Epidermal melanocyte (primary cell): ENCODE measurements at regions not wholly inside any gene's neighbourhood (a gene's known extent, or its start where the extent isn't known, plus 50 kb on each side); places are given as distances from the start of the nearest gene placed in this dataset.

ENCODE experiments used
- DNase-seq: peaks from one replicate; pipeline ENCODE4 v3.0.0; 2011; ENCODE audit warnings: low spot score; ENCODE audit not compliant: insufficient read length

GRCh38 chr16:80362816-80363215 is 178.0 kb upstream of the DYNLRB2 start:
- DNase-seq = no peak

- DNase-seq = no peak
These were observed 184.4 kb upstream of the DYNLRB2 start for GRCh38 chr16:80356365-80356764.

DNA sequence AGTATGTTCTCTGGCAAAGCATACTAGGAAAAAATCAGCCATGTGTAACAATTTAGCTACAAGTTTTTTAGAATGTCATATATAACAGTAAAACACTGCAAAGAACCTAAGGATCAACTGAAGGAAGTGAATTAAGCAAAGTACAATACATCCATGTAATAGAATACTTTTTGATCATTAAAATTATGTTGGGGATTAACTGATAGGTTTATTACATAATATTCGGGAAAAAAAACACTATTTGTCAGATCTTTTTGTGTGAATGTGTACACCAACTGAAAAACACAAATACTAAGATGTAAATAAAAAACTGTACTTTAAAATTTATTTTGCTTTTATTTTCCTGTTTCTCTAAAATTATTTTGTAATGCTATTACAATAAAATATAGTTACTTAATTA is 185.5 kb upstream of the DYNLRB2 start:
- no peak for DNase-seq

GRCh38 chr16:80350061-80350460 is 190.7 kb upstream of the DYNLRB2 start:
- DNase-seq = no peak

- no peak for DNase-seq
These were observed 192.9 kb upstream of the DYNLRB2 start for GRCh38 chr16:80347900-80348299.

DNA sequence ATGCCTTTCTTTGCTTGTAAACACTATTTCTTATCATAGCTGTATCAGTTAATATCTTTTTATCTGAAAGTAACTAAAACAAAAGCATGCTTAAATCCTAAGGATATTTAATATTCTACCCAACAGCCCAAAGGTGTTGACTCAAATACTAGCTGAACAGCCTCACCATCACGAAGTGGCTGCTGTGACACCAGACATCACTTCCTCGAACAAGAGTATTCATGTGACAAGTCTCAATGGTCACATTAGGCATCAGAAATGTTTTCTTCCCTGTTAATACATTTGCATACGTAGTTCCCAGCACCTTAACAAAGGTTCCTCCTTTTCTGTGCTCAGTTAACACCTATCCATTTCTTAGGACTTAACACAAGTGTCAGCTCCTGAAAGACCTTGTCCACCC is 193.8 kb upstream of the DYNLRB2 start:
- DNase-seq = no peak

DNA sequence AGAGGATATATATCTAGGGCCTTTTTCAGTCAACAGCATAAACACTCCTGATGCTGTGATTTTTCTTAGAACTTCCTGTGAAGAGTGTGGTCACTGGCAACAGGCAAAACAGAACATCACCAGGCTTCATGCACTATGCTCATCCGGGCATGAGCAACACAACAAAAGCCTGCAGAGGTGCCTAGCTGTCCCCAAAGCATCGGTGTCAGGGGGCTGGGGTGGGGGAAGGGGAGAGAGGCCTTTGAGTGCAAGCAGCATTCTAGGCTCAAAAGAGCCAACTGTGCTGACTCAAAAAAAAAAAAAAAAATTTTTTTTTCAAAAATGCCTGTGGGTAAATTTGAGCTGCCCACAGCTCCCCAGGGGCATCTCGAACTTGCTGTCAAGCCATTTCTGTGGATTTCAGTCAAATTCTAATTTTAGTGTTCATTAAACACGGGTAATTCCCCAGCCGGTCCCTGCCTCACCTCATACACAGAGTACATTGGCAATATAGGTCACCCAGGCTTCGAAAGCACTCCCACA is 194.6 kb upstream of the DYNLRB2 start:
- DNase-seq = no peak

DNA sequence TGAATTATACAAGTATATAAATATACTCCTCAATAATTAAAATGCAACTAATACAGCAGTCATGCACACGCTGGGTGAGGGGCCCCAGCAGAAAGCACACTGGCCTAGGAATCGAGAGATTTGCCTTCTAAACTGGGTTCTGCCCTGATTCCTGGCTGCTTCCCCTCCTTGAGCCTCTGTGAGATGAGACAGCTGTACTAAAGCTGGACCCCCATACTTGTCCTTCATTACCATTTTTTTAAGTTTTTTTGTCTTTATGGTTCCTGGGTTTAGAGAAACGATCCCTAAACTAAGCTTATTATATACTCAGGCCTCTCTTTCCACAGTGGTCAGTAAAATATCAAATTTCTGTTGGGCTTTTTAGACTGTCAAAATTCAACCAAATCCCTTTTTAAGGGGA is 195.1 kb upstream of the DYNLRB2 start:
- no peak for DNase-seq

- no peak for DNase-seq
These were observed 196.2 kb upstream of the DYNLRB2 start for GRCh38 chr16:80344570-80344969.

- no peak for DNase-seq
These were observed 199.5 kb upstream of the DYNLRB2 start for GRCh38 chr16:80341263-80341662.

GRCh38 chr16:80337786-80338185 is 203.0 kb upstream of the DYNLRB2 start:
- no peak for DNase-seq

- DNase-seq = no peak
These were observed 210.0 kb upstream of the DYNLRB2 start for GRCh38 chr16:80330803-80331202.

DNA sequence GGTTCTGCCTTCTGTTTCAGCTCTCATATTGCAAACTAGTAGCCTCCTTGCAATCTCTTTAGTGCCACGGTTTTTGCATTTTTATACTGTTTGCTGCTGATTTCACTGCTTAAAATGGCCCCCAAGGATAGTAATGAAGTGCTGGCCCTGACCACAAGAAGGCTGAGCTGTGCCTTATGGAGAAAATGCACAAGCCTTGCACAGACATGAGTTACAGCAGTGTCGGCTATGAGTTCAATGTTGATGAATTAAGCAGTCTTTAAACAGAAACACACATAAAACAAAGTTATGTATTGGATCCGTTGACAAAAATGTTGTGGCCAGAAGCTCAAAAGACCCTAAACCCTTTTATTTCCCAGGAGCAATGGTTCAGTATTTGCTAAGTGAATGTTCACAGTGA is 210.6 kb upstream of the DYNLRB2 start:
- no peak for DNase-seq

- DNase-seq = no peak
These were observed 213.1 kb upstream of the DYNLRB2 start for GRCh38 chr16:80327740-80328139.

DNA sequence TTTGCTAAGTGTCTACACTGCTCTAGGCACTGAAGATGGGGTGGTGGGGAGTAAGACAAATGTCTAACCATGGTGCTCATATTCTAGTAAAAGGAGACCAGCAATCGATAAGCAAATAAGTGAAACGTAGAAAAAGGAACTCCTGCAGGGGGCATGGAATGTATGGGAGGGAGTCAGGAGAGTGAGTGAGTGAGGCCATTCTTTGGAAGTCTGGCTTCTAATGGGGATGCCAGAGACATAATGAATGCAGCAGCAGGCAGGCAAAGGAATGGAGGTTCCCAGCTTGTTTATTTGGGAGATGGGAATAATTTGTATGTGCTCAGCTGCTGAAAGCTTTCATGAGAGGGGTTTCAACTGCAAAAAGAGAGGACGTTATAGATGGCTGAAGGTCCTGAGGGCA is 216.4 kb upstream of the DYNLRB2 start:
- DNase-seq = no peak

GRCh38 chr16:80323808-80324195 is 217.0 kb upstream of the DYNLRB2 start:
- no peak for DNase-seq

- no peak for DNase-seq
These were observed 217.5 kb upstream of the DYNLRB2 start for GRCh38 chr16:80323187-80323807.

GRCh38 chr16:80319181-80319580 is 221.6 kb upstream of the DYNLRB2 start:
- DNase-seq = no peak

DNA sequence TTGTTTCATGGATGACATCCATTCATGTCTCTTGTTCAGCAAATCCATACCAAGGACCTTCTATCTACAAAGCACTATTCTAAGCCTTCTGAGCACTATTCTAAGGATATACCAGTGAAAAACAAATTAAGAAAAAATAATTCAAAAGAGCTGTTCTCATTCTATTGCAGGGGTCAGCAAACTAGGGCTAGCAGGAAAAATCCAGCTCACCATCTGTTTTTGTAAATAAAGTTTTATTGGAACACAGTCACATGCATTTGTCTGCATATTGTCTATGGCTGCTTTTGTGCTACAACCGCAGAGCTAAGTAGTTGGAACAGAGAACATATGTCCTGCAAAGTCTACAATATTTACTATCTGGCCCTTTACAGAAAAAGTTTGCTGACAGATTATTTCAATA is 222.7 kb upstream of the DYNLRB2 start:
- DNase-seq = no peak

DNA sequence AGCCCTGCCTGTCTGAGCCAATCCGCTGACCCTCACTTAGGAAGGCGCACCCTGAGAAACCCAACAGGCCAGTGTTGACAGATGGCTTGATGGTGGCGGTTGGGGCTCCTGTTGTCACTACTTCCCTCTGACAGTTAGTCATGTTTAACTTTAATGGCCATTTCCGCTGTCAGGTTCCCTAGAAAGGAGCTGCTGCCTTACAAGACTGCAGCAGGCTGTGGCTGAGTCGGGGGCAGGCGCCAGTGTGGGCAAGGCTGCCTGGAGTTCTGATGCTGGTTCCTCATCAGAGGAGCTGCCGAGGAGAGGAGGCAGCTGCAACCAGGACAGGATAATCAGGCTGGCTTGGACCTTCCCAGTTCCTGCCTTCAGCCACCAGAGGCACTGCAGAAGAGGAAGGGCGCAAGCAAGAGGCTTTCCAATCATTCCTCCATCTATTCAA is 223.2 kb upstream of the DYNLRB2 start:
- no peak for DNase-seq

- DNase-seq = no peak
These were observed 223.7 kb upstream of the DYNLRB2 start for GRCh38 chr16:80317116-80317515.

DNA sequence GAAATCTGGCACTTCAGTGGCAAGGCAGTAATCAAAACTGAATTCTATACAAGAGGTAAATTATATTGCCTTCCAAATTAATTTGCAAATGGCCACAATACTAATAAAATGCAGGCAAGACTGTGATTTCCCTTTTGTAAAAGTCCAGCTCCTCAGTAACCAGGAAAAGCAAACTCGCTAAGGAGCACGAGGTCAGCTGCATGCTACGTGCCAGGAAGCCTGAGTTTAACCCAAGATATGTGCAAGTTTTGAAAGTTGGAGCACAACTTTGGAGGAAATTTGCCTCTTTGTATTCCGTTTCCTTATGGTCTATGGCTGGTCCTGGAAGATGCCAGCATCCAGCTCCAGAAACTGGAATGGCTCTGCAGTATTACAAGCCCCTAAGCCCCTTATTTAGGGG is 226.8 kb upstream of the DYNLRB2 start:
- DNase-seq = no peak

DNA sequence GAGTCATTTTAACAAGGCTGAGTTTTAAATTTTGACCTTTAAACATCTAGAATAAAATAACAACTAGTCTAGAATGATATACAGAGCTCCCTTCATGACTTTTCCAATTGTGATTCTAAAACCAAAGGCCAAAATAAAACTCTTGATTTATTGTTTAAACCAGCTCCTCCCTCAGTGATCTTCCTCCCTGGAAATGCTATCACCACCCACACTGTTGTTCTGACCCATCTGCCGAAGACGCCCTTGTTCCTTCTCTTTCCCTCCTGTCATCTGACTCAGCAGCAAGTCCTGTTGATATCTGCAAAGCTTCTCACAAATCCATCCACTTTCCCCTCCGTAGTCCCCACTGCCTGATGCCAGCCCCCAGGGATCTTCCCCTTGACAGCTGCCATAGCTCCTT is 231.6 kb upstream of the DYNLRB2 start:
- no peak for DNase-seq

- DNase-seq = no peak
These were observed 235.4 kb upstream of the DYNLRB2 start for GRCh38 chr16:80305410-80305809.
